Peyer's patch (tissue), 4 donors: ENCODE measurements at regions not wholly inside any gene's neighbourhood (a gene's known extent, or its start where the extent isn't known, plus 50 kb on each side); places are given as distances from the start of the nearest gene placed in this dataset.

Experiments used
- CTCF ChIP-seq, 6 experiments: fragments of 450-650 bp in 4 of 6; fragments of 200-600 bp in 2 of 6; sonication (generic) in 1 of 6; IDR thresholded peaks; one replicate each; pipeline ENCODE4 v1.5.1; 2017 to 2019; ENCODE audit warnings: antibody characterized with exemption in 6 of 6, mild to moderate bottlenecking in 3 of 6, moderate library complexity in 1 of 6
- POLR2A ChIP-seq, 2 donors: fragments of 450-650 bp; IDR thresholded peaks; one replicate each; pipeline ENCODE4 v1.5.1; 2017; ENCODE audit warnings: antibody characterized with exemption in 2 of 2, mild to moderate bottlenecking in 2 of 2, moderate library complexity in 2 of 2

DNA sequence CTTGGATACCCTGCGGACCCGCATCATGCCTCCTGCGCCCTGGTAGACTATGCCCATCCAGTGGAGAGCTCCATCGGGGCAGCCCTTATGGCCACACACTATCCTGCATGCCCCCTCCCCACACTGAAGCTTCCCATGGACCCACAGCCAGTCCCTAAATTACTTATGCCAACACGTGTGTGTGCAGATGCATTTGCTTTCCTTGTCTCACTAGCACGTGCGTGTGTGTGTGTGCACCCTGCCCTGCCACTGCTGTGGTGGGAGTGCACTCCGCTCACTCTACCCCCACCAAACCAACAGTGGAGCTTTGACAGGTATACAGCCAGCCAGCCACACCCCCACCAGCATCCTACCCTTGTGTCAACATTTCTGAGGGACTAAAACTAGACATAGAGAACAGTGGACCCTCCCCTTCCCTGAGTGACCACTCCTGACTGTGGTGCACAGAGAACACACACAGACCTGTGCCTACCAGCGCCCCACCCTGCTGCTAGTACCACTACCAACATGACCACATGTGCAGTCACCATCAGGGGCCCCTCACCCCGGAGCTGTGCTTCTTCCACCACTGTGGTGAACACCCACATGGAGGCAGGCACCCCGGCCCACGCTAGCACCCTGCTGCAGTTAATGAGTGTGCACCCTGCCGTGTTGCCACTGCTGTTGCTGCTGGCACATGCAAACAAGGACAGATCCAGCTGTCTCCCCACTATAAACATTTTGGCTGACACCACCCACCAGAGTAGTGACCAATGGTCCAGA, 310.8 kb downstream of the GABRB3 start:
- no peak for TF ChIP-seq CTCF (IDR thresholded peaks at IDR 0.05)
- TF ChIP-seq POLR2A (IDR thresholded peaks at IDR 0.05) = no peak
